PC-3 (cell line): ENCODE measurements at regions not wholly inside any gene's neighbourhood (a gene's known extent, or its start where the extent isn't known, plus 50 kb on each side); places are given as distances from the start of the nearest gene placed in this dataset.

ENCODE experiments used
- CTCF ChIP-seq: fragments of 300-600 bp; sonication (generic); conservative IDR thresholded peaks from 2 replicates; pipeline ENCODE4 v1.5.1; 2017; ENCODE audit warnings: antibody characterized with exemption, low read depth, mild to moderate bottlenecking, low read length
- EZH2 ChIP-seq: fragments of 300-600 bp; sonication (generic); IDR thresholded peaks from one replicate; pipeline ENCODE4 v1.6.1; 2017; ENCODE audit warnings: antibody characterized with exemption, mild to moderate bottlenecking, low read length; ENCODE audit not compliant: unreplicated experiment

GRCh38 chr14:49959822-49960408, 67.0 kb downstream of the ARF6 start:
- TF ChIP-seq CTCF (no peak), EZH2 (no peak)
